HL-60 (cell line): ENCODE measurements at regions not wholly inside any gene's neighbourhood (a gene's known extent, or its start where the extent isn't known, plus 50 kb on each side); places are given as distances from the start of the nearest gene placed in this dataset.

Experiments used
- DNase-seq, 2 experiments: peaks; one replicate each; pipeline ENCODE4 v3.0.0-alpha.2; 2010 to 2020; ENCODE audit warnings: low read depth in 1 of 2, low spot score in 1 of 2
- H3K27ac ChIP-seq: fragments of 250-450 bp; sonication (Bioruptor Pico); replicated peaks from 2 replicates; pipeline ENCODE4 v1.5.1; 2020; ENCODE audit warnings: mild to moderate bottlenecking, moderate library complexity
- H3K27me3 ChIP-seq: fragments of 250-450 bp; sonication (Bioruptor Pico); 2 replicates; pipeline ENCODE4 v1.5.1; 2021; ENCODE audit warnings: mild to moderate bottlenecking, moderate library complexity; ENCODE audit not compliant: insufficient read depth, poor library complexity, severe bottlenecking
- H3K4me3 ChIP-seq: replicated peaks from 2 replicates; pipeline ENCODE4 v1.5.1; 2011; ENCODE audit warnings: mild to moderate bottlenecking, control low read depth, low read length; ENCODE audit not compliant: insufficient read depth
- GABPA ChIP-seq: IDR thresholded peaks from 2 replicates; pipeline ENCODE4 v1.6.1; 2012; ENCODE audit warnings: low read depth
- POLR2AphosphoS5 ChIP-seq: IDR thresholded peaks from 2 replicates; pipeline ENCODE4 v1.6.1; 2012; ENCODE audit warnings: low read depth
- SPI1 ChIP-seq: IDR thresholded peaks from 2 replicates; pipeline ENCODE4 v1.6.1; 2012; ENCODE audit warnings: low read depth, mild to moderate bottlenecking, borderline replicate concordance
- TF ChIP-seq, protein P1 (sequence below): IDR thresholded peaks from one replicate; pipeline ENCODE4 v1.5.1; 2011; ENCODE audit warnings: low read length, control low read depth, inconsistent platforms; ENCODE audit not compliant: insufficient read depth
- TF ChIP-seq, protein P2 (sequence below): IDR thresholded peaks from 2 replicates; pipeline ENCODE4 v1.6.1; 2012; ENCODE audit warnings: low read depth; ENCODE audit not compliant: insufficient replicate concordance

DNA sequence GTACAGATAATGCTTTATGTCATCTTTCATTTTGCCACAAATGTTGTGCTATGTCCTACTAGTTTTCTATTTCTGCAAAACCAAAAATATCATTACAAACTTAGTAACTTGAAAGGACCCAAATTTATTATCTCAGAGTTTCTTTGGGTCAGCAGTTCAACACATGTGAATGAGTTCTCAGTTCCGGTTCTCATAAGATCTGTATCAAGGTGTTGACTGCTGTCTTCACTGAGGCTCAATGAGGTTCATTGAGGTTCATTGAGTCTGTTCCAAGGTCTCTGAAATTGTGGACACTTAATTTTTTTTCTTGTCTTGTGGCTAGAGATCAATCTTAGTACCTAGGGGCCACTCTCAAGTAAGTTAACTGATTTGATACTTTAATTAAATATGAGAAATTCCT lies 525.1 kb upstream of the BRINP3 start:
- DNase-seq: no peak
- Histone ChIP-seq H3K4me3 (no peak overlapping the region), H3K27me3 (no peaks in the 10 kb centered on the region), H3K27ac (no peak overlapping the region)
- TF ChIP-seq, protein P1, sequence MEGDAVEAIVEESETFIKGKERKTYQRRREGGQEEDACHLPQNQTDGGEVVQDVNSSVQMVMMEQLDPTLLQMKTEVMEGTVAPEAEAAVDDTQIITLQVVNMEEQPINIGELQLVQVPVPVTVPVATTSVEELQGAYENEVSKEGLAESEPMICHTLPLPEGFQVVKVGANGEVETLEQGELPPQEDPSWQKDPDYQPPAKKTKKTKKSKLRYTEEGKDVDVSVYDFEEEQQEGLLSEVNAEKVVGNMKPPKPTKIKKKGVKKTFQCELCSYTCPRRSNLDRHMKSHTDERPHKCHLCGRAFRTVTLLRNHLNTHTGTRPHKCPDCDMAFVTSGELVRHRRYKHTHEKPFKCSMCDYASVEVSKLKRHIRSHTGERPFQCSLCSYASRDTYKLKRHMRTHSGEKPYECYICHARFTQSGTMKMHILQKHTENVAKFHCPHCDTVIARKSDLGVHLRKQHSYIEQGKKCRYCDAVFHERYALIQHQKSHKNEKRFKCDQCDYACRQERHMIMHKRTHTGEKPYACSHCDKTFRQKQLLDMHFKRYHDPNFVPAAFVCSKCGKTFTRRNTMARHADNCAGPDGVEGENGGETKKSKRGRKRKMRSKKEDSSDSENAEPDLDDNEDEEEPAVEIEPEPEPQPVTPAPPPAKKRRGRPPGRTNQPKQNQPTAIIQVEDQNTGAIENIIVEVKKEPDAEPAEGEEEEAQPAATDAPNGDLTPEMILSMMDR: no peak
- no peak for TF ChIP-seq GABPA
- no peak for TF ChIP-seq POLR2AphosphoS5
- no peak for TF ChIP-seq SPI1
- TF ChIP-seq, protein P2, sequence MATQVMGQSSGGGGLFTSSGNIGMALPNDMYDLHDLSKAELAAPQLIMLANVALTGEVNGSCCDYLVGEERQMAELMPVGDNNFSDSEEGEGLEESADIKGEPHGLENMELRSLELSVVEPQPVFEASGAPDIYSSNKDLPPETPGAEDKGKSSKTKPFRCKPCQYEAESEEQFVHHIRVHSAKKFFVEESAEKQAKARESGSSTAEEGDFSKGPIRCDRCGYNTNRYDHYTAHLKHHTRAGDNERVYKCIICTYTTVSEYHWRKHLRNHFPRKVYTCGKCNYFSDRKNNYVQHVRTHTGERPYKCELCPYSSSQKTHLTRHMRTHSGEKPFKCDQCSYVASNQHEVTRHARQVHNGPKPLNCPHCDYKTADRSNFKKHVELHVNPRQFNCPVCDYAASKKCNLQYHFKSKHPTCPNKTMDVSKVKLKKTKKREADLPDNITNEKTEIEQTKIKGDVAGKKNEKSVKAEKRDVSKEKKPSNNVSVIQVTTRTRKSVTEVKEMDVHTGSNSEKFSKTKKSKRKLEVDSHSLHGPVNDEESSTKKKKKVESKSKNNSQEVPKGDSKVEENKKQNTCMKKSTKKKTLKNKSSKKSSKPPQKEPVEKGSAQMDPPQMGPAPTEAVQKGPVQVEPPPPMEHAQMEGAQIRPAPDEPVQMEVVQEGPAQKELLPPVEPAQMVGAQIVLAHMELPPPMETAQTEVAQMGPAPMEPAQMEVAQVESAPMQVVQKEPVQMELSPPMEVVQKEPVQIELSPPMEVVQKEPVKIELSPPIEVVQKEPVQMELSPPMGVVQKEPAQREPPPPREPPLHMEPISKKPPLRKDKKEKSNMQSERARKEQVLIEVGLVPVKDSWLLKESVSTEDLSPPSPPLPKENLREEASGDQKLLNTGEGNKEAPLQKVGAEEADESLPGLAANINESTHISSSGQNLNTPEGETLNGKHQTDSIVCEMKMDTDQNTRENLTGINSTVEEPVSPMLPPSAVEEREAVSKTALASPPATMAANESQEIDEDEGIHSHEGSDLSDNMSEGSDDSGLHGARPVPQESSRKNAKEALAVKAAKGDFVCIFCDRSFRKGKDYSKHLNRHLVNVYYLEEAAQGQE: no peak

DNA sequence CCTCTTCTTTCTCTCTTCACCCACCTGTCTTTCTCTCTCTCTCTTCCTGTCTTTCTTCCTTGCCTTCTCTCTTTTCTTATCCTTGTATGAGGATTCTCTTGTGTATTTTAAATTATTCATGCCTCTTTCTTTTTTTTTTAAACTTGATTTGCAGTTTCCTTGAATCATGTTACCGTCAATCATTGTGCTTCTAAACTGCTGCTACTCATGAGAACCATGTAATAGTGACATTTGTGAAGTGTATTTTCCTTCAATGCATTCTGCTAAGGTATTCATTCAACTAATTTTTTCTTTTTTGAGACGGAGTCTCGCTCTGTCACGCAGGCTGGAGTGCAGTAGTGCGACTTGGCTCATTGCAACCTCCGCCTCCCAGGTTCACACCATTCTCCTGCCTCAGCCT lies 539.1 kb upstream of the BRINP3 start:
- no peak overlapping the region for H3K4me3 ChIP-seq
- no peaks in the 10 kb centered on the region for H3K27me3 ChIP-seq
- TF ChIP-seq POLR2AphosphoS5: no peak
- no peak for TF ChIP-seq GABPA
- no peak for TF ChIP-seq SPI1
- TF ChIP-seq, protein P1: no peak
- TF ChIP-seq, protein P2: no peak
- H3K27ac ChIP-seq: no peak overlapping the region
- no peak for DNase-seq

DNA sequence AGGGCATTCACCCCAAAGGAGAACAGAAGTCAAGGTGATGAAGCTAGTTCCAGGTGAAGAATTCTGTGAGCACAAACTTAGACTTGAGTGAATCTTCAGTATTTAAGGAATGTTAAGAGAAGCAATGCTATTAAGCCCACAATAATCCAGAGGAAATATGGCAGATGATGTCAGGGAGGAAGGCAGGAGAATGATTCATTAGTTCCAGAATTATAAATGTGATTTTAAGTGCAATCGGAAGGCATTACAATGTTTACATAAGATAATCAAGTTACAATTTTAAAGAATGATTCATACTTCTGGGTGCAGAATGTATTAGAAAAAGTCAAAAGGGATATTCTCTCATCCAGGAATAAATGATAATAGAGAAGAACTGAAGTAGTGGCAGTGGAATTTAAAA lies 545.2 kb upstream of the BRINP3 start:
- Histone ChIP-seq H3K27ac (no peak overlapping the region), H3K27me3 (no peaks in the 10 kb centered on the region), H3K4me3 (no peak overlapping the region)
- no peak for DNase-seq
- TF ChIP-seq, protein P2: no peak
- TF ChIP-seq, protein P1: no peak
- TF ChIP-seq POLR2AphosphoS5 (no peak), SPI1 (no peak), GABPA (no peak)
